BLaER1 (cell line): ENCODE measurements at regions not wholly inside any gene's neighbourhood (a gene's known extent, or its start where the extent isn't known, plus 50 kb on each side); places are given as distances from the start of the nearest gene placed in this dataset.

ENCODE experiments used
- H3K27ac ChIP-seq: shearing (Covaris generic); formaldehyde crosslinking; 2 replicates; pipeline ENCODE4 v1.8.1; 2022
- H3K27me3 ChIP-seq: shearing (Covaris generic); formaldehyde crosslinking; 2 replicates; pipeline ENCODE4 v1.8.1; 2022
- H3K36me3 ChIP-seq: shearing (Covaris generic); formaldehyde crosslinking; 2 replicates; pipeline ENCODE4 v1.8.1; 2022
- H3K4me1 ChIP-seq: shearing (Covaris generic); formaldehyde crosslinking; 2 replicates; pipeline ENCODE4 v1.8.1; 2022
- H3K4me2 ChIP-seq: shearing (Covaris generic); formaldehyde crosslinking; 2 replicates; pipeline ENCODE4 v1.8.1; 2022
- H3K4me3 ChIP-seq: shearing (Covaris generic); formaldehyde crosslinking; 2 replicates; pipeline ENCODE4 v1.8.1; 2022
- H3K9ac ChIP-seq: shearing (Covaris generic); formaldehyde crosslinking; 2 replicates; pipeline ENCODE4 v1.8.1; 2022
- H3K9me3 ChIP-seq: shearing (Covaris generic); formaldehyde crosslinking; 2 replicates; pipeline ENCODE4 v1.8.1; 2022
- H4K20me1 ChIP-seq: shearing (Covaris generic); formaldehyde crosslinking; 2 replicates; pipeline ENCODE4 v1.8.1; 2022
- Cebpa-rat ChIP-seq: shearing (Covaris generic); IDR thresholded peaks from 2 replicates; pipeline ENCODE4 v1.8.1; 2022

DNA sequence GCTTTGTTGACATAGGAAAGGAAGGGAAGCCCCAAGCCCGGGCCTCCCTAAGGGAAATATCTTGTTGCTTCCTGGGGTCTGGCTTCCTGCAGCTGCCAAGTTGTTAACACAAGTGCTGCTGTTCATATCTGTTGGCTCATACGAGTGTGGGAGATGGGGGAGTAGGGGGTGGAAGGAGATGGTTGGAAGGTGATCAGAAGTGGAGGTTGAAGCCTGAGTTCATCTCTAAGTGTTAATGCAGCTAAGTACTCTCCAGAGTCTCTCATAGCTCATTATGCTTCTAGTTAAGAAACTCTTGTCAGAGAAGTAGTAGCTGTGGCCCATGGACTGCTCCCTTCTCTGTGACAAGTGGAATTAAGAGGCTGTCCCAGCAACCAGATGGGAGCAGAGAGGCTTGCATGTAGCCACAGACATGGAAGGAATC, 319.2 kb upstream of the SPAG17 start:
- Histone ChIP-seq H3K27ac (no peak overlapping the region), H3K9me3 (no peaks in the 10 kb centered on the region), H4K20me1 (no peaks in the 10 kb centered on the region), H3K4me3 (no peak overlapping the region), H3K27me3 (no peaks in the 10 kb centered on the region), H3K4me2 (peak overlapping the region; percentile 69), H3K9ac (no peak overlapping the region), H3K4me1 (peaks cover 16% of the 10 kb centered on the region), H3K36me3 (no peaks in the 10 kb centered on the region)
- no peak for TF ChIP-seq Cebpa-rat

DNA sequence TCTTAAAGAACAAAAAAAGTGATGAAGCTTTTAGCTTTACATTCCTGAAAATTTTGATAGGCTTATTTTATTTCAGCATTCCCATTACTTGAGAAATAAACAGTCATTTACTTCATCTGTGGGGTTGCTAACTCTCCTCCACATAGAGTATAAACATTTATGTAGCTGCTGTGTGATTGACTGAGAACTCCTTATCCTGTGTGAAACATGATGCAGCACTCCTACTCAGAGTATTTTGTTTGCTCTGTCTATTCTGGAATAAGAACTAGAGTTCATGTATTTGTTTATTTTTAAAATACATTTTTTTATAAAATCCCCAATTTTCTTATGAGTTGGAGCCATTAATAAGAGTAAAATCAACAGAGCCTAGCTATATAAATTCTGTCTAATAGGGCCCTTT, 318.7 kb upstream of the SPAG17 start:
- Histone ChIP-seq H3K4me2 (peak overlapping the region; percentile 69), H3K27me3 (no peaks in the 10 kb centered on the region), H3K9ac (no peak overlapping the region), H3K9me3 (no peaks in the 10 kb centered on the region), H3K27ac (no peak overlapping the region), H4K20me1 (no peaks in the 10 kb centered on the region), H3K4me3 (no peak overlapping the region), H3K4me1 (peaks cover 16% of the 10 kb centered on the region), H3K36me3 (no peaks in the 10 kb centered on the region)
- TF ChIP-seq Cebpa-rat = no peak

DNA sequence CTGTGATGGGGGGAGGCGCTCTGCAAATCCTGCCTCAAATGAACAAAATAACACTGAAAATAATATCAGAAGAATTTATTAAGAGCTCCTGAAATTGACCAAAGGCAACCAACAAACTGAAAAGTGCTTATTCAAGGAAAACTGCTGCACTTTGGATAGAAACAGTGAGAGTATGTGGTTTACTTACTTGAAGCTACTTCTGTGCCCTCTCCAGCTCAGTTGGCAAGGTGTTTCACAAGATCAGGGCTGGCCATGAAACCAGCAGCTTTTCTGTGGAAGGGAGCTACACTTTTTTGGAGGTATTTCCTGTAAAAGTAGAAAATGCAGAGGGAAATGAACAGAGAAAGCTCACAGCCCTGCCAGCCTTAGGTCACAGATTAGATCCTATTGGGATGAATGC, 310.0 kb upstream of the SPAG17 start:
- Histone ChIP-seq H3K9ac (no peak overlapping the region), H3K4me1 (no peaks in the 10 kb centered on the region), H3K36me3 (no peaks in the 10 kb centered on the region), H3K4me2 (no peak overlapping the region), H3K4me3 (no peak overlapping the region), H3K27ac (no peak overlapping the region), H4K20me1 (no peaks in the 10 kb centered on the region), H3K9me3 (no peaks in the 10 kb centered on the region), H3K27me3 (no peaks in the 10 kb centered on the region)
- no peak for TF ChIP-seq Cebpa-rat

DNA sequence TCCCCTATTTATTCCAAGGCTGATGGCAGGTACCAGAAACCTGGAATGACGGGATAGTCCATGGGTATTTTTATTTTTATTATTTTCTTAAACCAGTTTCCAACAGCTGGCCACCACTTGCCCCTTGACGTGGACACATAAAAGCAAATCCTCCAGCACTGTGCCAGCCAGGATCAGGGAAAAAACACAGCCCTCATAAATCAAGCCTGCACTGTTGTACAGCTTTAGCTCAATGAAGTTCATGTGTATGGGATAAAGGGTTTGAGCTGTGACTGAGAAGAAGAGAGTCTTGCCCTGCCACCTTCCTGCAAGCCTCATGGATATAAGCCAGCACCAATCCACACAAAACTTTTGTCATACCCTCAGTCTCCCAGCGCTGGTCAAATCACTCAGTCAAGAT, 303.8 kb upstream of the SPAG17 start:
- H3K4me3 ChIP-seq = no peak overlapping the region
- H3K9ac ChIP-seq = no peak overlapping the region
- H3K27me3 ChIP-seq = no peaks in the 10 kb centered on the region
- H3K9me3 ChIP-seq = no peaks in the 10 kb centered on the region
- no peaks in the 10 kb centered on the region for H4K20me1 ChIP-seq
- H3K27ac ChIP-seq = no peak overlapping the region
- H3K4me1 ChIP-seq = no peaks in the 10 kb centered on the region
- H3K36me3 ChIP-seq = no peaks in the 10 kb centered on the region
- H3K4me2 ChIP-seq = no peak overlapping the region
- TF ChIP-seq Cebpa-rat = no peak

DNA sequence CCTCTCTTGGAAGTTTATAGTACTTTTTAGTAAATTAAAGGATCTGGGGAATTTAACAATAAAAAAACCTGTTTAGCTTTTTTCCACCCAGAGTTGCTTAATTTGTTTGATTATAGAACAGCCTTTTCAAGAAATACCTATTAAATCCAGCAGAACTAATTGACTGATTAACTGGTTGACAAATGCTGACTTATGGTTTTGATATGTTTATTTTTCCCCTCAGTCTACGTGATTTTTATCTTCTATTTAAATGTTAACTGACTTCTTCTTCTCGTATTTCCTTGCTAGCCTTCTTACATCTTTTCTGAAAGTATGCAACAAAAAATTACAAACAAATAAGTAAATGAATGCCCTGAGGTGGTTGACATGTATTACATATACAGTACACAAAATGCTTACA, 302.9 kb upstream of the SPAG17 start:
- H3K4me2 ChIP-seq = no peak overlapping the region
- H3K27me3 ChIP-seq = no peaks in the 10 kb centered on the region
- no peaks in the 10 kb centered on the region for H4K20me1 ChIP-seq
- no peaks in the 10 kb centered on the region for H3K36me3 ChIP-seq
- H3K27ac ChIP-seq = no peak overlapping the region
- TF ChIP-seq Cebpa-rat = no peak
- H3K9me3 ChIP-seq = no peaks in the 10 kb centered on the region
- H3K4me1 ChIP-seq = no peaks in the 10 kb centered on the region
- no peak overlapping the region for H3K4me3 ChIP-seq
- H3K9ac ChIP-seq = no peak overlapping the region

DNA sequence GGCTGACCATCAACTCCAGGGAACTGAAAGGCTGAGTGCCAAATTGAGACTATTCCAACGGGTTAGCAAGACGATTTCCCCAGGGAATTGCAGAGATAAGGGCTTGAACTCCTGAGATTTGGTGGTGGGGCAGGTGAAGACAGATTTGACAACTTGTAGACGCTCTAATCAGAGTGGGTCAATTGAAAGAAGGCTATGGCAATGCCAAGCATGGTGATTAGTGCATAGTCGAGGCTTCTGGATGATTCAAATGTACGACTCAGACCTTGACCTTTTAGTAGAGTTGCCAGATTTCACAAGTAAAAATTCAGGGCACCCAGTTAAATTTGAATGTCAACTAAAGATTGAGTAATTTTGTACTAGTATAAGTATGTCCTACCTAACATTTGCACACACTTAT, 302.1 kb upstream of the SPAG17 start:
- H3K9me3 ChIP-seq = no peaks in the 10 kb centered on the region
- no peaks in the 10 kb centered on the region for H3K4me1 ChIP-seq
- no peak overlapping the region for H3K27ac ChIP-seq
- no peak for TF ChIP-seq Cebpa-rat
- H3K9ac ChIP-seq = no peak overlapping the region
- no peaks in the 10 kb centered on the region for H4K20me1 ChIP-seq
- no peak overlapping the region for H3K4me2 ChIP-seq
- H3K4me3 ChIP-seq = no peak overlapping the region
- no peaks in the 10 kb centered on the region for H3K27me3 ChIP-seq
- H3K36me3 ChIP-seq = no peaks in the 10 kb centered on the region

DNA sequence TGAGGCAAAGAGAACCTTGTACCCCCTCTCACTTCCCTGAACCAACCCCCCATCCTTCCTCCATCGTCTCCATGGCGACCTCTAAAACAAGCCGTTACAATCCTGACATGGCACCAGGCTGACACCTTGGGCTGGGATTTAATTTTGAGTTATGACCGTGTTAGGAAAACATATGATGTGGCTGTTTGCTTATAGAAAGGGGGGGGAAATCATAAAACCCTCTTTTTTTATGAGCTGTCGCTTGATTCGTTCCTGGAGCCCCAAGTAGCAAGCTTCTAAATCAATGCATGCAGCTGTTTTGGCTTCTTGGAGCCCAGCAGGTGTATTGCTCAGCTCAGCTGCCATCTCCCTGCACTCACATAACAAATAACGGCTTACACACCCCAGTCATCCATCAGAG, 301.2 kb upstream of the SPAG17 start:
- Histone ChIP-seq H3K27ac (no peak overlapping the region), H3K27me3 (no peaks in the 10 kb centered on the region), H3K4me1 (no peaks in the 10 kb centered on the region), H3K36me3 (no peaks in the 10 kb centered on the region), H4K20me1 (no peaks in the 10 kb centered on the region), H3K9me3 (no peaks in the 10 kb centered on the region), H3K4me3 (no peak overlapping the region), H3K9ac (no peak overlapping the region), H3K4me2 (no peak overlapping the region)
- TF ChIP-seq Cebpa-rat = no peak

DNA sequence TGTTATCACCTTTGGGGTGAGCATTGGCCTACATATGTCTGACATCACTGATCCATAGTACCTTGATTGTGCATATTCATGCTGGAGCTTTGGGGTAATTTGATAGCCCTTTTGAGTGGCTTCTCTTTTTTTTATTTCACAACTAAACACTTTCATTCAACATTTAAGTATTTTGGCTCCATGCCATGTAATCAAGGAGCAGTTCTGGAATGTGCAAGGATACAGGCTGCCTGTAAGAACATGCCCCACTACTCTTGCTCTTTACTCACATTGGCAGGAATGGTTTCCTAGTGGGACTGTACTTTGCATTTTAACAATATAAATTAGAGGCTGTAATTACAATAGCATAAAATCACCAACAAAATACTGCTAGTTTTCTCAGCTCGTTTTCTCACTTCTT, 300.7 kb upstream of the SPAG17 start:
- no peak for TF ChIP-seq Cebpa-rat
- H3K36me3 ChIP-seq = no peaks in the 10 kb centered on the region
- no peak overlapping the region for H3K9ac ChIP-seq
- H3K27me3 ChIP-seq = no peaks in the 10 kb centered on the region
- no peaks in the 10 kb centered on the region for H3K4me1 ChIP-seq
- H3K4me2 ChIP-seq = no peak overlapping the region
- no peaks in the 10 kb centered on the region for H4K20me1 ChIP-seq
- H3K27ac ChIP-seq = no peak overlapping the region
- H3K4me3 ChIP-seq = no peak overlapping the region
- no peaks in the 10 kb centered on the region for H3K9me3 ChIP-seq

DNA sequence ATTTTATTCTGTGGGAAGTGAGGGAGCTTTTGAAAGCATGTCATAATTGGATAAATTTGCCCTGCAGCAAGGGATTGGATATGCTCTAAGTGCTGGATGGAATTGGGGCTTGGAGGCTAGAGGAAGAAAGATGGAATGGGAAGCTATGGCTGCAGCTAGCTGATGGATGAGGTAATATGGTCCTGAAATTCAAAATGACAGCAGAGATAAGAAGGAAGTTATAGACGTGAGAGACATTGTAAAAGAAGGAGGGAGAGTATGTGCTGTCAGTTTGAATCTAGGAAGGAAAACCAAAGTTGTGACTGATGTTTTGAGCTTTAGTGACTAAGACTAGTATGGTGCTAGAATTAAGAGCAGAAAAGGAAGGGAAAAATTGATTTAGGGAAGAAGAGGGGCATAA, 299.9 kb upstream of the SPAG17 start:
- Histone ChIP-seq H3K9me3 (no peaks in the 10 kb centered on the region), H3K4me3 (no peak overlapping the region), H3K27me3 (no peaks in the 10 kb centered on the region), H3K4me1 (no peaks in the 10 kb centered on the region), H3K27ac (no peak overlapping the region), H3K36me3 (no peaks in the 10 kb centered on the region), H4K20me1 (no peaks in the 10 kb centered on the region), H3K4me2 (no peak overlapping the region), H3K9ac (no peak overlapping the region)
- no peak for TF ChIP-seq Cebpa-rat

DNA sequence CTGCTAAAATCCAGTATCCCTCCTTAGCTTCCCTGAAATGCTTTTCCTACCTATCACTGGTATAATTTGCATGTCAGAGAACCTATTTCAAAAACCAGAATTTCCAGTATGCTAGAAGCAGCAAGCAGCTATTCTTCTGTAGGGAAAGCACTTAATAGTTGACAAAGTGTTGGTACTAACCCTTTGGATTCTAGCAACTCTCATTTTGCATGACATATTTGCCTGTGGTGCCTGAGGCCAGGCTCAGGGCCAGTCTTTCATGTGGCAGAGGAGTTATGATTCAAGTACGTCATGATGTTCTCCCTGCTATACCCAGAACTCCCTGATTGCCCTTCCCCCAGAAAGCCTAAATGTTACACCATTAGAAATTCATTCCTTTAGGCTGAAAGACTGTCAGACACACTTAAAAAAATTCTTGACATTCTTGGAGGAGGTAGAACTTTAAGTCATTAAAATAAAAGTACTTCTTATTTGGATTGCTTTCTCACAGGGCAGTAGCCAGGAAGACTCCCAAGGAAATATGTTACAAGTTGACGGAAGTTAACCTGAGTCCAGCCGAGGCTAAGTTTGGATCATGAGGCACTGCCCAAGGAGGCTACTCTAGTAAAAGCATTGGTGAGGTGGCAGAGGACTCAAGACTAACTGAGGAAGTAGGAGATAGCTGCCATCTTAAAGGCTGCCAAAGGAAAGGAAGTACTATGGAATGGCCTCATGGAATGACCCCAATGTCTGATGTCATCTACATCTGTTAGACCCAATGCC, 298.4 kb upstream of the SPAG17 start:
- H3K36me3 ChIP-seq = no peaks in the 10 kb centered on the region
- TF ChIP-seq Cebpa-rat = no peak
- H3K4me2 ChIP-seq = no peak overlapping the region
- H3K9ac ChIP-seq = no peak overlapping the region
- no peaks in the 10 kb centered on the region for H4K20me1 ChIP-seq
- no peak overlapping the region for H3K4me3 ChIP-seq
- H3K27me3 ChIP-seq = no peaks in the 10 kb centered on the region
- H3K27ac ChIP-seq = no peak overlapping the region
- H3K4me1 ChIP-seq = no peaks in the 10 kb centered on the region
- H3K9me3 ChIP-seq = no peaks in the 10 kb centered on the region

DNA sequence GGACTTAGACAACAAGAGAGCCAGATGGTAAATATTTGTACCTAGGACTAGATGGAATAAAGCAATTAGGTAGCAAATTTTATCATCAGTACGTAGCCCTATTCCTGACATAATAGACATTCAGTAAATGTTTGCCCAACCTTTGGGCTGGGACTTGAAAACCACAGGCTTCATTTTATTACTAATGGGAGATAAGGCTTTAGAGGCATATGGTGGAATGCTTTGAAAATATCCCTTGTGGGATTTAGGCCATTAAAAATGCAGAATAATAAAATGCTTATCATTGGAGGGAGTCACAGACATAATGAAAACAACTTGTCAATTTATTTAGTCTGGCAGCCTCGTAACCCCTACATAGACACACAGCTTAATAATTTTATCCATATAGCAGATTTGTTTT, 296.1 kb upstream of the SPAG17 start:
- H3K4me2 ChIP-seq = no peak overlapping the region
- TF ChIP-seq Cebpa-rat = no peak
- no peak overlapping the region for H3K27ac ChIP-seq
- no peaks in the 10 kb centered on the region for H3K4me1 ChIP-seq
- H3K4me3 ChIP-seq = no peak overlapping the region
- H3K9me3 ChIP-seq = peaks cover 2% of the 10 kb centered on the region; the same call in 1 of the 2 replicates
- no peaks in the 10 kb centered on the region for H3K27me3 ChIP-seq
- no peaks in the 10 kb centered on the region for H3K36me3 ChIP-seq
- H3K9ac ChIP-seq = no peak overlapping the region
- no peaks in the 10 kb centered on the region for H4K20me1 ChIP-seq
